Left kidney (tissue), 1 donor: ENCODE measurements at regions not wholly inside any gene's neighbourhood (a gene's known extent, or its start where the extent isn't known, plus 50 kb on each side); places are given as distances from the start of the nearest gene placed in this dataset.
A peak's percentile ranks its signal among the peaks of the same experiment; 100 is the strongest.

Experiments used
- DNase-seq: peaks from one replicate; pipeline ENCODE4 v3.0.0-alpha.2; 2013

DNA sequence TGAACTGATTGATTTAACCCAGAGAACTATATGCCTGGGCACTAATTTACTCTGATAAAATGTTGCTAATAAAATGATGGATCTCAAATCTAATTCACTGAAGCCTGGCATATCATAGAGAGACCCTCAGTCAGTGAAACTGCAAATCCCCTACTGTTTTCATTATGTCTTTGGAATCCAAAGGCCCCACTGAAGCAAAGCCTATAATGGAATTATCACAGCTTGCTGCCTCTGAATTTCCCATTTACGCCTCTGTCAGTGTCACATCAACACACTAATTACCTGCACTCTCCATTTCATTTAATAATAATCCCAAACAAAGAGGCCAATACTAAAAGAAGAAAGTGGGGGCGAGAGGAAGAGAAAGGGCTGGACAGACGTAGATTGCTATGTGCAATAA is 470.9 kb downstream of the MBD2 start:
- no peak for DNase-seq

GRCh38 chr18:53752781-53753367 is 471.6 kb downstream of the MBD2 start:
- DNase-seq = no peak

- DNase-seq = no peak
These were observed 474.7 kb downstream of the MBD2 start for GRCh38 chr18:53749766-53750165.

- no peak for DNase-seq
These were observed 476.8 kb downstream of the MBD2 start for GRCh38 chr18:53747663-53748160.

- no peak for DNase-seq
These were observed 477.3 kb downstream of the MBD2 start for GRCh38 chr18:53747210-53747609.

GRCh38 chr18:53745986-53746385 is 478.5 kb downstream of the MBD2 start:
- DNase-seq = no peak

- DNase-seq = no peak
These were observed 479.1 kb downstream of the MBD2 start for GRCh38 chr18:53745224-53745967.

DNA sequence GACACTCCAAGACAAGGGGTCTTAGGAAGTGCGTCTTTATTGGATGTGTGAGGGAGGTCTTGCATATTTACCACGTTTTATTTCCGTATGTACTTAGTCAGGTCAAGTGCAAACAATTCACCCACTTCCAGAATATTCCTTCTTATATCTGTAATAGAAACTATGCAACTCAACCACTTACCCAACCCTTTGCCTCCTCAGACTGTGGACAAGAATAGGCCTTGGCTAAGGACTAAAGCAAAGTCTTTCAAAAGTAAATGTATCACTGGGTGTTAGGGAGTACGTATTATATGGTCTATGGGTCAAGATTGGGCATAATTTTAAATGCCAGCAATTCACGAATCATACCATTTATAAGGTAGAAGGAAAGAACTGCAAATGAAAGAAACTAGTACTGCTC is 484.8 kb downstream of the MBD2 start:
- DNase-seq = no peak

GRCh38 chr18:53735526-53735925 is 488.9 kb downstream of the MBD2 start:
- DNase-seq = no peak

GRCh38 chr18:53715243-53715853 is 509.1 kb downstream of the MBD2 start:
- no peak for DNase-seq

GRCh38 chr18:53710080-53710479 is 514.4 kb downstream of the MBD2 start:
- no peak for DNase-seq

DNA sequence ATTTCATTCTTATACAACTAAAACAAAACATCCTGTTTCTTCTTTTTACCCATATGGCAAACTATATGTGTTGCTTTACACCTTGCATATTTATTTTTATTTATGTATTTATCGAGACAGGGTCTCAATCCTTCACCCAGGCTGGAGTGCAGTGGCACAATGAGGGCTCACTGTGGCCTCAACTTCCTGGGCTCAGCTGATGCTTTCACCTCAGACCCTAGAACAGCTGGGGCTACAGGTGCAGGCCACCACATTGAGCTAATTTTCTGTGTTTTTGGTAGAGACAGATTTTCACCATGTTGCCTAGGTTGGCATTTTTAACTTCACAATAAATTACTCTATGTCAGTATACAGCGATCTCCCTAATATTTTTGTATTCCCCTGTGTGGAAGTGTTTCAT is 522.0 kb downstream of the MBD2 start:
- no peak for DNase-seq

DNA sequence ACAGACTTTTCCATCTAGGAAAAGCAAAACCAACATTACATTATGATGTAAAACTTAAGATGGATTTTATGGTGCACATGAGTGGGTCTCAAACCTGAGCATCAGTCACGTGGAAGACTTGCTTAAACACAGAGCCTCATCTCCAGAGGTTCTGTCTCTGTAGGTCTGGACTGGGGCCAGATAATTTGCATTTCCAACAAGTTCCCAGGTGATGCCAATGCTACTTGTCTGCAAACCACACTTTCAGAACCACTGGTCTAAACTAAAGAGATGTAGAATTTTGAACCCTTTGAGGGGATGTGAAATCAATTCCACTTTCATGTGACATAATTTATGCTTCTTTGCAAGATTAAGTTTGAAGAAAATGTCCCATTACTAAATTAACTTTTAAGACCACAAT is 522.8 kb downstream of the MBD2 start:
- DNase-seq = no peak

DNA sequence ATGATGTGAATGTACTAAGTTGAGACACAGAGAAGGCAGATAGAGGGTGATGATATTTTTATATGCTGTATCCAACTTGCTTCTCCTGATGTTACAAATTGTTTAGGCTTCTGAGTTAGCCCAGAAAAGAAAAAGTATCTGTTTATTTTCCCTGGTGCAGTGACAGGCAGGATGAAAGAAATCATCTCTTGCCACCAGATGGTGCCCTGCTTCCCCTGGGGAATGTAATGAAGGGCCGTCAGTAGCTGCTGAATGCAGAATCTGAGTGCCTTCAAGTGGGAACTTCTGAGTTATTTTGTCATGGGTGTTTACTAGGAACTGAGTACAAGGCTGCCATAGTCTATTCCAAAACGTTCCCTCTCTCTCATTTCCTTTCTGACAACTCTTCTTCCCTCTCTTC is 525.6 kb downstream of the MBD2 start:
- peak; percentile 31 for DNase-seq

DNA sequence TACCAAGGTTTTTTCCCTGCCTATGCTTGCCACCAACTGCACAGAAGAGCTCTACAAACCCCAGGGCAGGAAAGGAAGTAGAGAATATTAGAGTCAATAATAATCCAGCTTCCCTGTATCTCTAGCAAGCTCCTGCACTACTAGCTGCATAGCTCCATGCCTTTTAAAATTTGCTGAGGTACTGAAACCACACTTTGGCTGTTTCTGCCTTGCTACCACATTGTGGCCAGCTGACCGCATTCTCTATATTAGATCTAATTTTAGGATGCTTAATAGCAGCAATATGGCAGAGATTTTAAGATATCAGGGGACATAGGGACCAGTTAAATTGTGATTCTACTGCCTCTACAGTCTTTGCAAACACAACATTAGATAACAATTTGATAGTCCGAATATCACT is 534.6 kb downstream of the MBD2 start:
- DNase-seq = no peak

- DNase-seq = no peak
These were observed 537.5 kb downstream of the MBD2 start for GRCh38 chr18:53686965-53687364.

GRCh38 chr18:53682796-53683195 is 541.7 kb downstream of the MBD2 start:
- DNase-seq = no peak

DNA sequence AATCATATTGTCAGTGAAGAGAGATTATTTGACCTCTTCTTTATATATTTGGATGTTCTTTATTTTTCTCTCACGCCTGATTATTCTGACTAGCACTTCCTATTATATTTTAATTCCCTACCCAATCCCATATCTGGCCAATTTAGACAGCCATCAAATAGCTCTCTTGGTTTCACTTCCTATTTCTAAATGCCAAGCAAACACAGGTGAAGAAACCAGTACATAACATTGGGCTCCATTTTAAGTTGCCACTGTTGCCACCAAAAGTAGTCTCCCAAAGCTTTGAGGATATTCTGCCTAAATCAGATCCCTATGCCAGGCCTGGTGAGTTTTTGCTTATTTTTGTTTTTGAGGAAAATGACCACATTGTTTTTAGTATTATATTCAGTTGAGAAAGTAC is 547.0 kb downstream of the MBD2 start:
- DNase-seq = no peak

DNA sequence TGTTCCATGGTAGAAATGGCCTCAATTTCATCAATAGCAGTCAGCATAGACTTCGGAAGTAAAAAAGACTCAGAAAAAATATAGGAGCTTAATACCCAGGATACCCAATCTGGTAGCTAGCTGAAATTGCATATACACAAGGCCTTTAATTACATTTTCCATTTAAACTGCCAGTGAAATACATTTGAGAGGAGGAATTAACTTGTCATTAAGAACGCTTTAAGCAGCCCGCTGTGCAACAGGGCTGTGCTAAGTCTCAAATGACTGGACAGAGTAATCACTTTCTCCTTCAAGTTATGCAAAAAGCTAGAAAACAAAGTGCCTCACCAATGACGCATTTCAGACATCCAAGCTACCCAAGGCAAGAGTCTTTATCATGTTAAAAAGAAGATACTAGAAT is 558.8 kb downstream of the MBD2 start:
- DNase-seq = no peak

DNA sequence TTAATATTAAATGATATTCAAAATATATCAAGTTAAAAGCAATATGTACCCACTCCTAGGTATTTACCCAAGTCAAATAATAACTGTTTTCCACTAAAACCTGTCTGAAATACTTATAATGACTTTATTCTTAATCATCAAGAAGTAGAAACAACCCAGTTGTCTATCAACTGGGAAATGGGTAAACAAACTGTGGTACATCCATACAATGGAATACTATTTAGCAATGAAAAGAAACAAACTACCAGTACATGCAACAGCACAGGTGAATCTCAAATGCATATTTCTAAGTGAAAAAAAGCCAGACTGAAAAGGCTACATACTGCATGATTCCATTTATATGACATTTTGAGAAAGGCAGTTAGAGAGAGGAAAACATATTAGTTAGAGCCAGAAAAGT is 559.9 kb downstream of the MBD2 start:
- DNase-seq = no peak

DNA sequence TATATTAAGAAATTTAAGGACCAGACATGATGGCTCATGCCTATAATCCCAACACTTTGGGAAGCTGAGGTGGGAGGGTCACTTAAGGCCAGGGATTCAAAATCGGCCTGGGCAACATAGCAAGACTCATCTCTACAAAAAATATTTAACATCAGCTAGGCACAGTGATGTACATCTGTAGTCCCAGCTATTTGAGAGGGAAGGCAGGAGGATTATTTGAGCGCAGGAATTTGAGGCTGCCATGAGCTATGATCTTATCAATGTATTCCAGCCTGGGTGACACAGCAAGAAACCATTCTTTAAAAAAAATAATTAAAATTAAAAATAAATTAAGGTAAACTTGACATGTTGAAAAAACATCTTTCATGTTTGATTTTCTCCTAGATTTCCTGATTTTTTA is 564.2 kb downstream of the MBD2 start:
- no peak for DNase-seq

- DNase-seq = no peak
These were observed 567.2 kb downstream of the MBD2 start for GRCh38 chr18:53657257-53657656.

DNA sequence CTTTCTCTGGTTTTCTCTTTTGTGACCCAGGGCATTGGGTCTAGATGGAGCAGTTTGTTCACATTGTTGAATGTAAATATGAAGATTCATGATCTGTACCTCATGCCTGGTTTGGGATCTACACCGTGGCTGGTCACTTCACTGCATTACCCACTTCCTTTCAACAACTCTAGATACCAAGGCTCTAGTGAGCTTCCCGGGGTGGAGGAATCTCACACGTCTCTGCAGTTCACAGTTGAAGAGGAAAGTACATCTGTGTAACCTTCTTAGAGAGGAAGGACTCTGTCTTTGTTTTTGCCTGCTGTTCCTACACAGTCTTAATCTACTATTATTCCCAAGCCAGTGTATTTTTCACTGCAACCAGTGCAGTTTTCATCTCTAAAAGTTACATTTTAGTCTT is 574.8 kb downstream of the MBD2 start:
- DNase-seq = no peak
